HFF-Myc (cell line): ENCODE measurements at regions not wholly inside any gene's neighbourhood (a gene's known extent, or its start where the extent isn't known, plus 50 kb on each side); places are given as distances from the start of the nearest gene placed in this dataset.
A peak's percentile ranks its signal among the peaks of the same experiment; 100 is the strongest.

Experiments used
- DNase-seq: peaks from one replicate; pipeline ENCODE4 v3.0.0-alpha.2; 2011; ENCODE audit warnings: low read depth; ENCODE audit errors: extremely low read depth
- H3K4me3 ChIP-seq: replicated peaks from 2 replicates; pipeline ENCODE4 v1.5.1; 2011; ENCODE audit warnings: low read depth, mild to moderate bottlenecking, control low read depth, low read length
- CTCF ChIP-seq: IDR thresholded peaks from 2 replicates; pipeline ENCODE4 v1.5.1; 2012; ENCODE audit warnings: mild to moderate bottlenecking, low read depth, low read length, control low read depth; ENCODE audit errors: missing control alignments

GRCh38 chr2:11932962-11933361 is 186.5 kb downstream of the LPIN1 start:
- no peak for TF ChIP-seq CTCF
- DNase-seq, result no peak
- H3K4me3 ChIP-seq, result no peak overlapping the region

- DNase-seq, result no peak
- no peak for TF ChIP-seq CTCF
- H3K4me3 ChIP-seq, result no peak overlapping the region
These were observed 187.4 kb downstream of the LPIN1 start for GRCh38 chr2:11933854-11934253.

DNA sequence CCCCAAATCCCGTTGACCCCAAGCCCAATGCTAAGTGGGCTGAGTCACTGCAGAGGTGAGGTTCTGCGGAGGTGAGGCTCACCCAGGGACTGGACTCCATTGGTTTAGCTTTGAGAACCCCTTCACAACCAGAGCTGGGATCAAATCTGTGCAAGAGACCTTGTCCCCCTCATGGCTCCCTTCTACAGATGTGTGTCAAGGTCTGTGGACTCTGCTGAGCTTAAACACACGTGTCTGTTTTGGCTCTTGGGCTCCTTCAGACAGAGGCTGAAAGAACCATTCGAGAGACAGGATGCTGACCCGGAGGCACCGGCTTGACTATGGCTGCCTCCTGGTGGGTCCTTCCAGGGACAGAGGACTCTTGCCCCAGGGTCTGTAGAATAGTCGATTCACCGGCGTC is 190.3 kb downstream of the LPIN1 start:
- no peak for TF ChIP-seq CTCF
- no peak overlapping the region for H3K4me3 ChIP-seq
- DNase-seq, result no peak

DNA sequence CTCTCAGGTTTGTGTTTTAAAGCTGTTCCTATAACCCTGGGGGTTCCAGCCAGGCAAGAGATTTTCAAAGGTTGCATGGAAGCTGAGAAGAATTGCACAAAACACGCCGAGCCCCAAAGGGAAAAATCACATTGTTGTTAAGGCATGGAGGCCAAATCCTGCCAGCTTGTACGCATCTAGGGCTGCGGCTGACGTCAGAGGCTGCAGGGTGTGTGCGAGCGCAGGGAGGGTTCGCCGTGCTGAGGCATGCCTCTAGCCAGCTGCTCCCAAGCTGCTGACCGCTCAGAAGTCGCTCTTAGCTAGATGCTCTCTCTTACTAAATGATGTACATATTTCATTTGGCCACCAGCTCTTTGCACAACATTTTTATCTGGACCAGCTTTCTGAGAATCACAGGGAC is 191.8 kb downstream of the LPIN1 start:
- no peak overlapping the region for H3K4me3 ChIP-seq
- DNase-seq, result peak; percentile 29
- no peak for TF ChIP-seq CTCF

DNA sequence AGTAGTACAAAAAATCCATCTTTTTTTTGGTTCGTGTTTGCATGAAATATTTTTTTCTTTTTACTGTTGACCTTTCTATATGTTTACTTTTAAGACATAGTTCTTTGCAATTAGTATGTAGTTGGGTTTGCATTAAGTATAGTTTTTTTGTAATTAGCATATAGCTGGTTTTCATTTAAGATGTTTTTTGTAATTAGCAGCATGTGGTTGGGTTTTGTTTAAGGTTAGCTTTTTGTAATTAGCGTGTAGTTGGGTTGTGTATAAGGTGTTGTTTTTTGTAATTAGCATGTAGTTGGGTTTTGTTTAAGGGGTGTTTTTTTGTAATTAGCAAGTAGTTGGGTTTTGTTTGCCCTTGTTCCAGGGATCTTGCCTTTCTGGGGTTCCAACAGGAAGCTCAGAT is 193.1 kb downstream of the LPIN1 start:
- H3K4me3 ChIP-seq, result no peak overlapping the region

GRCh38 chr2:11940121-11940743 is 193.8 kb downstream of the LPIN1 start:
- no peak for DNase-seq
- TF ChIP-seq CTCF, result no peak
- H3K4me3 ChIP-seq, result no peak overlapping the region

More for the DNA sequence above, 193.1 kb downstream of the LPIN1 start:
- DNase-seq, result no peak
- TF ChIP-seq CTCF, result no peak

GRCh38 chr2:11940799-11941198 is 194.4 kb downstream of the LPIN1 start:
- H3K4me3 ChIP-seq, result no peak overlapping the region
- TF ChIP-seq CTCF, result no peak
- DNase-seq, result no peak
